HCT116 (cell line): ENCODE measurements at regions not wholly inside any gene's neighbourhood (a gene's known extent, or its start where the extent isn't known, plus 50 kb on each side); places are given as distances from the start of the nearest gene placed in this dataset.

Experiments used
- CTCF ChIP-seq, 3 experiments: fragments of 200-600 bp in 1 of 3; sonication (generic) in 1 of 3; IDR thresholded peaks in 2 of 3; conservative IDR thresholded peaks in 1 of 3; 2 replicates each; pipeline ENCODE4 v1.5.1; 2012 to 2017; ENCODE audit warnings: low read depth in 2 of 3, low read length in 2 of 3, antibody characterized with exemption in 1 of 3, borderline replicate concordance in 1 of 3, control low read depth in 1 of 3, mild to moderate bottlenecking in 1 of 3, mixed read lengths in 1 of 3, mixed run types in 1 of 3, moderate library complexity in 1 of 3; ENCODE audit not compliant: insufficient read depth in 1 of 3
- EGR1 ChIP-seq: IDR thresholded peaks from 2 replicates; pipeline ENCODE4 v1.6.1; 2012; ENCODE audit warnings: low read depth
- JUND ChIP-seq: IDR thresholded peaks from 2 replicates; pipeline ENCODE4 v1.6.1; 2012
- POLR2A ChIP-seq: IDR thresholded peaks from 2 replicates; pipeline ENCODE4 v1.7.0; 2011; ENCODE audit warnings: borderline replicate concordance; ENCODE audit not compliant: insufficient read depth, insufficient read length; ENCODE audit errors: extremely low read depth
- POLR2AphosphoS5 ChIP-seq: IDR thresholded peaks from 2 replicates; pipeline ENCODE4 v1.6.1; 2011; ENCODE audit warnings: mild to moderate bottlenecking, low read depth, low read length, moderate library complexity
- RAD21 ChIP-seq: IDR thresholded peaks from 2 replicates; pipeline ENCODE4 v1.6.1; 2012; ENCODE audit warnings: low read depth, mild to moderate bottlenecking
- SP1 ChIP-seq: IDR thresholded peaks from 2 replicates; pipeline ENCODE4 v1.6.1; 2012; ENCODE audit warnings: low read depth
- TF ChIP-seq, protein P1 (sequence below): IDR thresholded peaks from 2 replicates; pipeline ENCODE4 v1.6.1; 2012

DNA sequence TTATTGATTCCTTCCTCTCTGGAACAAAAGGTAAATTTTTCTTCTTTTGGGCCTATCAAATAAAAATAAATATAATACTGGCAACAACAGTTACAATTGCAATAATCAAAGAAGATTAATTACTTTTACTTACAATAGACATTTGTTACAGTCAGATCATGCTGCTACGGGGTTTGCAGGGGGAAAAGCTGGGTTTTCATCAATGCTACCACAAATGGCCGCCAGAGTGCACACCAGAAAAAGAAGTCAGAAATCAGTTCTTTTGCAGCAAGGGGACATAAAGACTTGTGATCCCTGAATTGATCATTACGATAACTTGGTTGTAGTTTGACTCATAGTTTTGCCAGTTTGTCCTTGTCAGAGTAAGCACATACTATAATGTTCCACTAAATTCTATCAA, 714.5 kb upstream of the EYS start:
- TF ChIP-seq CTCF (IDR thresholded peaks at IDR 0.05 in 2 of 3, conservative IDR thresholded peaks at IDR 0.05 in 1 of 3; ENCODE audit: borderline replicate concordance in 1 of 3, insufficient read depth in 1 of 3, low read depth in 2 of 3, low read length in 2 of 3) (no peak), RAD21 (no peak), JUND (no peak), POLR2AphosphoS5 (no peak), POLR2A (no peak), SP1 (no peak), EGR1 (no peak)
- TF ChIP-seq, protein P1, sequence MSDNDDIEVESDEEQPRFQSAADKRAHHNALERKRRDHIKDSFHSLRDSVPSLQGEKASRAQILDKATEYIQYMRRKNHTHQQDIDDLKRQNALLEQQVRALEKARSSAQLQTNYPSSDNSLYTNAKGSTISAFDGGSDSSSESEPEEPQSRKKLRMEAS = no peak
